ENCODE measurements at regions not wholly inside any gene's neighbourhood (a gene's known extent, or its start where the extent isn't known, plus 50 kb on each side); places are given as distances from the start of the nearest gene placed in this dataset.
"Not testable (repeated sequence)": the region's sequence is repeated elsewhere in the genome, so short reads cannot be mapped to it uniquely, and the experiment has no call there.

- H3K27ac ChIP-seq (replicated peaks; ENCODE audit: low read length); DNase-seq (ENCODE audit: low spot score); H3K79me1 ChIP-seq (ENCODE audit: low read depth, low read length); H3K4me3 ChIP-seq (ENCODE audit: low read length in 2 of 2); H3K9me3 ChIP-seq (replicated peaks in 1 of 2; ENCODE audit: control insufficient read depth in 2 of 2, insufficient read depth in 1 of 2, low read depth in 1 of 2, low read length in 2 of 2); H2BK120ac ChIP-seq (ENCODE audit: low read depth, low read length); H3K23ac ChIP-seq (ENCODE audit: low read depth, low read length, poor library complexity); H3K9ac ChIP-seq (ENCODE audit: low read depth, low read length, poor library complexity); H3K4me1 ChIP-seq (ENCODE audit: control insufficient read depth in 2 of 2, insufficient read depth in 1 of 2, low read depth in 1 of 2, low read length in 2 of 2); H3K4ac ChIP-seq (ENCODE audit: low read length); H3K18ac ChIP-seq (ENCODE audit: low read length); H3K27me3 ChIP-seq (ENCODE audit: control insufficient read depth in 3 of 3, insufficient read depth in 3 of 3, low read depth in 1 of 3, low read length in 3 of 3); H4K91ac ChIP-seq (ENCODE audit: low read depth, low read length, poor library complexity); H2BK5ac ChIP-seq (ENCODE audit: low read length); H2BK15ac ChIP-seq (ENCODE audit: low read length); H3K14ac ChIP-seq (ENCODE audit: low read length); H2AK5ac ChIP-seq (ENCODE audit: low read depth, low read length); H4K8ac ChIP-seq (ENCODE audit: low read depth, low read length); H3K4me2 ChIP-seq (ENCODE audit: insufficient read depth, low read length, poor library complexity, severe bottlenecking); H2BK12ac ChIP-seq (ENCODE audit: low read length); H3K36me3 ChIP-seq (replicated peaks in 1 of 2; ENCODE audit: control insufficient read depth in 2 of 2, insufficient read depth in 2 of 2, low read length in 2 of 2); H2AFZ ChIP-seq (ENCODE audit: low read length): not testable (repeated sequence)
- no CpG with 5 or more reads among the region's 1 CpG for WGBS, 2 donors (ENCODE audit: extremely low coverage in 2 of 2, insufficient read length in 2 of 2, insufficient replicate concordance in 1 of 2)
Observed at GRCh38 chr1:149200567-149200966, 97.2 kb upstream of the NBPF9 start.

GRCh38 chr1:149202283-149202682 is 98.9 kb upstream of the NBPF9 start:
- not testable (repeated sequence) for H3K27me3 ChIP-seq (ENCODE audit: control insufficient read depth in 3 of 3, insufficient read depth in 3 of 3, low read depth in 1 of 3, low read length in 3 of 3); DNase-seq (ENCODE audit: low spot score)
- WGBS, 2 donors (ENCODE audit: extremely low coverage in 2 of 2, insufficient read length in 2 of 2, insufficient replicate concordance in 1 of 2) = no CpG with 5 or more reads among the region's 1 CpG

GRCh38 chr1:149204396-149204795 is 101.0 kb upstream of the NBPF9 start:
- not testable (repeated sequence) for H2BK5ac ChIP-seq (ENCODE audit: low read length); DNase-seq (ENCODE audit: low spot score); H2AFZ ChIP-seq (ENCODE audit: low read length); H3K27me3 ChIP-seq (ENCODE audit: control insufficient read depth in 3 of 3, insufficient read depth in 3 of 3, low read depth in 1 of 3, low read length in 3 of 3); H3K4me3 ChIP-seq (ENCODE audit: low read length in 2 of 2); H3K18ac ChIP-seq (ENCODE audit: low read length); H3K9ac ChIP-seq (ENCODE audit: low read depth, low read length, poor library complexity); H3K36me3 ChIP-seq (replicated peaks in 1 of 2; ENCODE audit: control insufficient read depth in 2 of 2, insufficient read depth in 2 of 2, low read length in 2 of 2); H2AK5ac ChIP-seq (ENCODE audit: low read depth, low read length); H3K14ac ChIP-seq (ENCODE audit: low read length); H3K23ac ChIP-seq (ENCODE audit: low read depth, low read length, poor library complexity); H3K27ac ChIP-seq (replicated peaks; ENCODE audit: low read length); H4K91ac ChIP-seq (ENCODE audit: low read depth, low read length, poor library complexity); H2BK120ac ChIP-seq (ENCODE audit: low read depth, low read length); H3K9me3 ChIP-seq (replicated peaks in 1 of 2; ENCODE audit: control insufficient read depth in 2 of 2, insufficient read depth in 1 of 2, low read depth in 1 of 2, low read length in 2 of 2); H2BK12ac ChIP-seq (ENCODE audit: low read length); H3K4me1 ChIP-seq (ENCODE audit: control insufficient read depth in 2 of 2, insufficient read depth in 1 of 2, low read depth in 1 of 2, low read length in 2 of 2); H3K79me1 ChIP-seq (ENCODE audit: low read depth, low read length); H2BK15ac ChIP-seq (ENCODE audit: low read length); H3K4me2 ChIP-seq (ENCODE audit: insufficient read depth, low read length, poor library complexity, severe bottlenecking); H4K8ac ChIP-seq (ENCODE audit: low read depth, low read length); H3K4ac ChIP-seq (ENCODE audit: low read length)
- no CpG with 5 or more reads among the region's 2 CpGs for WGBS, 2 donors (ENCODE audit: extremely low coverage in 2 of 2, insufficient read length in 2 of 2, insufficient replicate concordance in 1 of 2)

More at GRCh38 chr1:149202283-149202682, 98.9 kb upstream of the NBPF9 start:
- H2BK120ac ChIP-seq (ENCODE audit: low read depth, low read length); H3K23ac ChIP-seq (ENCODE audit: low read depth, low read length, poor library complexity); H2BK15ac ChIP-seq (ENCODE audit: low read length); H2AK5ac ChIP-seq (ENCODE audit: low read depth, low read length); H4K91ac ChIP-seq (ENCODE audit: low read depth, low read length, poor library complexity); H3K4ac ChIP-seq (ENCODE audit: low read length); H3K4me3 ChIP-seq (ENCODE audit: low read length in 2 of 2); H2BK5ac ChIP-seq (ENCODE audit: low read length); H3K4me1 ChIP-seq (ENCODE audit: control insufficient read depth in 2 of 2, insufficient read depth in 1 of 2, low read depth in 1 of 2, low read length in 2 of 2); H3K18ac ChIP-seq (ENCODE audit: low read length); H3K27ac ChIP-seq (replicated peaks; ENCODE audit: low read length); H4K8ac ChIP-seq (ENCODE audit: low read depth, low read length); H3K4me2 ChIP-seq (ENCODE audit: insufficient read depth, low read length, poor library complexity, severe bottlenecking); H3K79me1 ChIP-seq (ENCODE audit: low read depth, low read length); H2BK12ac ChIP-seq (ENCODE audit: low read length); H2AFZ ChIP-seq (ENCODE audit: low read length); H3K9me3 ChIP-seq (replicated peaks in 1 of 2; ENCODE audit: control insufficient read depth in 2 of 2, insufficient read depth in 1 of 2, low read depth in 1 of 2, low read length in 2 of 2); H3K36me3 ChIP-seq (replicated peaks in 1 of 2; ENCODE audit: control insufficient read depth in 2 of 2, insufficient read depth in 2 of 2, low read length in 2 of 2); H3K9ac ChIP-seq (ENCODE audit: low read depth, low read length, poor library complexity); H3K14ac ChIP-seq (ENCODE audit: low read length): not testable (repeated sequence)

- not testable (repeated sequence) for H2BK12ac ChIP-seq (ENCODE audit: low read length); H3K4ac ChIP-seq (ENCODE audit: low read length); H2BK5ac ChIP-seq (ENCODE audit: low read length); H3K27ac ChIP-seq (replicated peaks; ENCODE audit: low read length); DNase-seq (ENCODE audit: low spot score); H3K23ac ChIP-seq (ENCODE audit: low read depth, low read length, poor library complexity); H3K9me3 ChIP-seq (replicated peaks in 1 of 2; ENCODE audit: control insufficient read depth in 2 of 2, insufficient read depth in 1 of 2, low read depth in 1 of 2, low read length in 2 of 2); H4K8ac ChIP-seq (ENCODE audit: low read depth, low read length); H3K4me1 ChIP-seq (ENCODE audit: control insufficient read depth in 2 of 2, insufficient read depth in 1 of 2, low read depth in 1 of 2, low read length in 2 of 2); H4K91ac ChIP-seq (ENCODE audit: low read depth, low read length, poor library complexity); H3K18ac ChIP-seq (ENCODE audit: low read length); H3K27me3 ChIP-seq (ENCODE audit: control insufficient read depth in 3 of 3, insufficient read depth in 3 of 3, low read depth in 1 of 3, low read length in 3 of 3); H2BK120ac ChIP-seq (ENCODE audit: low read depth, low read length); H3K4me2 ChIP-seq (ENCODE audit: insufficient read depth, low read length, poor library complexity, severe bottlenecking); H3K79me1 ChIP-seq (ENCODE audit: low read depth, low read length); H2AFZ ChIP-seq (ENCODE audit: low read length); H2BK15ac ChIP-seq (ENCODE audit: low read length); H3K4me3 ChIP-seq (ENCODE audit: low read length in 2 of 2); H3K36me3 ChIP-seq (replicated peaks in 1 of 2; ENCODE audit: control insufficient read depth in 2 of 2, insufficient read depth in 2 of 2, low read length in 2 of 2); H3K14ac ChIP-seq (ENCODE audit: low read length); H3K9ac ChIP-seq (ENCODE audit: low read depth, low read length, poor library complexity); H2AK5ac ChIP-seq (ENCODE audit: low read depth, low read length)
- no CpG with 5 or more reads among the region's 1 CpG for WGBS, 2 donors (ENCODE audit: extremely low coverage in 2 of 2, insufficient read length in 2 of 2, insufficient replicate concordance in 1 of 2)
Observed at GRCh38 chr1:149208836-149209235, 105.5 kb upstream of the NBPF9 start.
